Adrenal gland (tissue), 9 donors: ENCODE measurements at regions not wholly inside any gene's neighbourhood (a gene's known extent, or its start where the extent isn't known, plus 50 kb on each side); places are given as distances from the start of the nearest gene placed in this dataset.

Experiments used
- DNase-seq, 7 donors: peaks; one replicate each; pipeline ENCODE4 v3.0.0-alpha.2; 2019 to 2020
- H3K27ac ChIP-seq, 5 donors: fragments of 200-600 bp; sonication (generic) in 4 of 5; 1 replicate in 3 of 5; 2 replicates in 2 of 5; pipeline versions ENCODE4 v1.5.1 to v1.8.0; 2016 to 2020; ENCODE audit warnings: mild to moderate bottlenecking in 1 of 5
- H3K27me3 ChIP-seq: fragments of 200-600 bp; 2 replicates; pipeline ENCODE4 v1.8.0; 2021
- H3K36me3 ChIP-seq, 2 donors: fragments of 200-600 bp; replicated peaks in 1 of 2; 1 replicate in 1 of 2; 2 replicates in 1 of 2; pipeline versions ENCODE4 v1.5.1 to v1.8.0; 2018 to 2022
- H3K4me1 ChIP-seq, 2 donors: fragments of 200-600 bp; replicated peaks in 1 of 2; 1 replicate in 1 of 2; 2 replicates in 1 of 2; pipeline versions ENCODE4 v1.5.1 to v1.8.0; 2018 to 2021
- H3K4me3 ChIP-seq, 4 donors: fragments of 200-600 bp; sonication (generic) in 3 of 4; one replicate each; pipeline ENCODE4 v1.5.1; 2016 to 2018
- H3K9me3 ChIP-seq, 3 donors: fragments of 200-600 bp; sonication (generic) in 1 of 3; replicated peaks in 1 of 3; 1 replicate in 2 of 3; 2 replicates in 1 of 3; pipeline versions ENCODE4 v1.5.1 to v1.8.0; 2016 to 2021
- POLR2A ChIP-seq, 2 donors: fragments of 450-650 bp; IDR thresholded peaks; one replicate each; pipeline ENCODE4 v1.6.1; 2017; ENCODE audit warnings: antibody characterized with exemption in 2 of 2, mild to moderate bottlenecking in 2 of 2, moderate library complexity in 1 of 2
- WGBS, 4 donors: extraction: QIAGEN DNeasy Blood & Tissue Kit in 2 of 4; methylation state at CpG; one replicate each; pipeline versions ENCODE4 v1.1.5 to v1.1.7; 2013 to 2017; 5-methylcytosine and 5-hydroxymethylcytosine counted together
- intact Hi-C, 2 donors: fragments of 100-400 bp; cut with DNase I; formaldehyde crosslinking; loops; one replicate each; pipeline versions ENCODE4 v1.14.1 to v1.15.0; 2022 to 2023
- TF ChIP-seq, protein P1 (sequence below), 6 experiments: fragments of 450-650 bp in 4 of 6; fragments of 200-600 bp in 2 of 6; sonication (generic) in 1 of 6; IDR thresholded peaks; 1 replicate in 5 of 6; 2 replicates in 1 of 6; pipeline versions ENCODE4 v1.5.1 to v1.8.0; 2016 to 2021; ENCODE audit warnings: antibody characterized with exemption in 6 of 6, mild to moderate bottlenecking in 2 of 6, moderate library complexity in 1 of 6
- donor health status: healthy with polysubstance abuse.
- donor health status: Bipolar disorder and iron deficiency.
- donor health status: DM: yes; HTN: yes; CAD: no.
- donor health status: DM: no; HTN: no; CAD: no.
- donor health status: DM: no; HTN: no; CAD: no.

DNA sequence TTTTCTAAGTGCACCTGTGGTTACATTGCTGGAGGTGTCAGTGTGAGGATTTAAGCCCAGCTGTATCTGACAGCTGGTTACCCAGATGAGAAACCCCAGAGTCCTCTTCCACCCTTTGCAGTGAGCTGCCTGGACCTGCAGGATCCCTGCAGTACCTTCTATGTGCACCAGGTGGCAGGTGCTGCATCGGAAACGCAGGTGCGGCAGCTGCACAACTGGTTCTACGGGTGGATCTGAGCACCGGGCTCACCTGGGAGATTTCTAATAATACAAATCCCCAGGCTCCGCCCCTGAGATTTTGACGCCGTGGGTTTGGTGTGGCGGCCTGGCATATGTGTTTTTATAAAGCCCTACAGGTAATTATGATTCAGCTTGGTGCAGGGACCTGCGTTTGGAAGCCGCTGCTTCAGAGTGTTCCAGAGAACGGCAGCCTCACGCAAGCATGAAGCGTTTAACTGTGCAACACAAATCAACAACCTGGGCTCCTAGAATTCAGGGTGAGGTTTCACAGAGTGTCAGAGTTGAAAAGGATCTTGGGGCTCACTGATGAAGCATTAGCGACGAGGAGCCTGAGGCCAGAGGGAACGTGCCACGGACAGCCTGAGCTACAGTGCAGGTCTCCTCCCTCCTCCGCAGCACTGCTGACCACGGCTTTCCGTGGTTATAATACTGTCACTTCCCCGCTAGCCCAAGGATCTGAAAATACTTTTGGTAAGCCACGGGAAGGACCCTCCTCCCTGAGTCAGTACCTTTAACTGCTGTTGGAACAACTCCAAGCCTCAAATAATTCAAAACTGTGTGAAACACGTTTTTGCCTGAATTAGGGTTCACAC lies 96.7 kb upstream of the TRABD2B start:
- WGBS, 4 donors = 37 to 47% (median 39%) methylated on average over 18 to 24 of the region's 24 CpGs
- no peaks in the 10 kb centered on the region for H3K4me1 ChIP-seq
- DNase-seq = peak; percentile 54 to 84 (median 66)
- H3K27me3 ChIP-seq = peaks cover 6% of the 10 kb centered on the region
- H3K27ac ChIP-seq = no peak overlapping the region
- no peaks in the 10 kb centered on the region for H3K9me3 ChIP-seq
- no peak overlapping the region for H3K4me3 ChIP-seq
- intact Hi-C loops = no loop called here
- no peak for TF ChIP-seq POLR2A (IDR thresholded peaks at IDR 0.05)
- TF ChIP-seq, protein P1, sequence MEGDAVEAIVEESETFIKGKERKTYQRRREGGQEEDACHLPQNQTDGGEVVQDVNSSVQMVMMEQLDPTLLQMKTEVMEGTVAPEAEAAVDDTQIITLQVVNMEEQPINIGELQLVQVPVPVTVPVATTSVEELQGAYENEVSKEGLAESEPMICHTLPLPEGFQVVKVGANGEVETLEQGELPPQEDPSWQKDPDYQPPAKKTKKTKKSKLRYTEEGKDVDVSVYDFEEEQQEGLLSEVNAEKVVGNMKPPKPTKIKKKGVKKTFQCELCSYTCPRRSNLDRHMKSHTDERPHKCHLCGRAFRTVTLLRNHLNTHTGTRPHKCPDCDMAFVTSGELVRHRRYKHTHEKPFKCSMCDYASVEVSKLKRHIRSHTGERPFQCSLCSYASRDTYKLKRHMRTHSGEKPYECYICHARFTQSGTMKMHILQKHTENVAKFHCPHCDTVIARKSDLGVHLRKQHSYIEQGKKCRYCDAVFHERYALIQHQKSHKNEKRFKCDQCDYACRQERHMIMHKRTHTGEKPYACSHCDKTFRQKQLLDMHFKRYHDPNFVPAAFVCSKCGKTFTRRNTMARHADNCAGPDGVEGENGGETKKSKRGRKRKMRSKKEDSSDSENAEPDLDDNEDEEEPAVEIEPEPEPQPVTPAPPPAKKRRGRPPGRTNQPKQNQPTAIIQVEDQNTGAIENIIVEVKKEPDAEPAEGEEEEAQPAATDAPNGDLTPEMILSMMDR (IDR thresholded peaks at IDR 0.05) = peak; percentile 44 to 70 (median 54)
- H3K36me3 ChIP-seq = no peaks in the 10 kb centered on the region

DNA sequence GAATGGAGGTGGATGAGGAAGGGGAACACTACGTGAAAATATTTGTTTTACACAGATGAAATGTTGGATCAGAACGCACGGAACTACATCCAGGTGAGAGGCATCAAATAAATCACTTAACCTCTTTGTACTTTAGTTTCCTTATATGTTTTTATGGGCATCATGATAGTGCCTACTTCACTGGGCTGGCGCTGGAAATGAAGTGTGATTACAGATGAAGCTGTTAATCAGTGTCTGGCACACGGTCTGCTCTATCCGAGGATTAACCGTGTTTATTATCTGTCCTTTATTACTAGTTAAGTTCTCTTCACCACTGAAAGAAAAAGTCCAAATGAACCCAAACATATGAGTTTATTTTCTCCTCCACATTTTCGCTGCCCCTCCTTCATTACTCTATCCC lies 96.0 kb upstream of the TRABD2B start:
- TF ChIP-seq POLR2A (IDR thresholded peaks at IDR 0.05) = no peak
- TF ChIP-seq, protein P1 (IDR thresholded peaks at IDR 0.05) = no peak
- 52 to 60% (median 56%) methylated on average over 8 of the region's 8 CpGs for WGBS, 4 donors
- Histone ChIP-seq H3K27me3 (peaks cover 6% of the 10 kb centered on the region), H3K27ac (no peak overlapping the region), H3K9me3 (no peaks in the 10 kb centered on the region), H3K4me3 (no peak overlapping the region), H3K36me3 (no peaks in the 10 kb centered on the region), H3K4me1 (no peaks in the 10 kb centered on the region)
- DNase-seq = no peak
- intact Hi-C loops = no loop called here

DNA sequence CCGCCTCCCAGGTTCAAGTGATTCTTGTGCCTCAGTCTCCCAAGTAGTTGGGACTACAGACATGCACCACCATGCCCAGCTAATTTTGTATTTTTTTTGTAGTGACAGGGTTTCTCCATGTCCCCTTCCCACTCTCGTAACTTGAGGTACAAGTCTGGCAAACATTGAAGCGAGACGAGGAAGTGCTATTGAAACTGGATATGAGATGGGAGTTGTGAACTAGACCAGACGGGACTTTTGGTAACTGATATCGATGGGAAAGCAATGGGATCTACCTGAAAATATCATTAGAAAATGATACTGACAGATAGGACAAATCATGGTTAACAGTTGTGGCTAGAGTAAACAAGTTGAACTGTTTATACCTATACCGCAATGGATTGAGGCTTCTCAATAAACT lies 95.2 kb upstream of the TRABD2B start:
- Histone ChIP-seq H3K36me3 (no peaks in the 10 kb centered on the region), H3K4me3 (no peak overlapping the region), H3K27ac (no peak overlapping the region), H3K9me3 (no peaks in the 10 kb centered on the region), H3K4me1 (no peaks in the 10 kb centered on the region), H3K27me3 (peaks cover 6% of the 10 kb centered on the region)
- WGBS, 4 donors = 79 to 85% (median 82%) methylated on average over 7 of the region's 7 CpGs
- no peak for DNase-seq
- TF ChIP-seq, protein P1 (IDR thresholded peaks at IDR 0.05) = no peak
- TF ChIP-seq POLR2A (IDR thresholded peaks at IDR 0.05) = no peak
- intact Hi-C loops = no loop called here

DNA sequence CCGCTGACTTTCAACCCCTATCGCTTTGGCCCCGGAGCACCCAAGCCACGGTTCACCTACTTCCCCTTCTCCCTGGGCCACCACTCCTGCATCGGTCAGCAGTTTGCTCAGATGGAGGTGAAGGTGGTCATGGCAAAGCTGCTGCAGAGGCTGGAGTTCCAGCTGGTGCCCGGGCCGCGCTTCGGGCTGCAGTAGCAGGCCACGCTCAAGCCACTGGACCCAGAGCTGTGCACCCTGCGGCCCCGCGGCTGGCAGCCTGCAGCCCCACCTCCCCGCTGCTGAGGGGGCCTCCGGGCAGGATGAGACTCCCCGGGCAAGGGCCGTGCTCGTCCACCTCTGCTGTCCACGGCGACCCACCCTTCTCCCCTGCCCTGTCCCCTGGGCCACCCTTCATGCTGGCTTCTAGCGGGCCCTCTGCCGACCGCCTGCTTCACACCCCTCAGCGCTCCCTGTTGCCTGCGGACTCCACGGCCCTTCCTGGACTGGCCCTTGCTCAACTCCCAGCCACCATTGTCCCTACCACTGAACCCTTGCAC lies 92.2 kb upstream of the TRABD2B start:
- no peak for DNase-seq
- Histone ChIP-seq H3K27ac (no peak overlapping the region), H3K27me3 (peaks cover 6% of the 10 kb centered on the region), H3K36me3 (no peaks in the 10 kb centered on the region), H3K4me3 (no peak overlapping the region), H3K9me3 (no peaks in the 10 kb centered on the region), H3K4me1 (no peaks in the 10 kb centered on the region)
- WGBS, 4 donors = 90 to 92% (median 90%) methylated on average over 15 to 26 of the region's 26 CpGs
- TF ChIP-seq, protein P1 (IDR thresholded peaks at IDR 0.05) = no peak
- no peak for TF ChIP-seq POLR2A (IDR thresholded peaks at IDR 0.05)
- intact Hi-C loops = no loop called here
